G401.6 (cell line): ENCODE measurements at regions not wholly inside any gene's neighbourhood (a gene's known extent, or its start where the extent isn't known, plus 50 kb on each side); places are given as distances from the start of the nearest gene placed in this dataset.
"Not testable (repeated sequence)": the region's sequence is repeated elsewhere in the genome, so short reads cannot be mapped to it uniquely, and the experiment has no call there.

ENCODE experiments used
- FAIRE-seq: peaks from 2 replicates; lab custom pipeline; 2012; peaks lifted over from hg19 to GRCh38; lab: Jason Lieb, UNC

DNA sequence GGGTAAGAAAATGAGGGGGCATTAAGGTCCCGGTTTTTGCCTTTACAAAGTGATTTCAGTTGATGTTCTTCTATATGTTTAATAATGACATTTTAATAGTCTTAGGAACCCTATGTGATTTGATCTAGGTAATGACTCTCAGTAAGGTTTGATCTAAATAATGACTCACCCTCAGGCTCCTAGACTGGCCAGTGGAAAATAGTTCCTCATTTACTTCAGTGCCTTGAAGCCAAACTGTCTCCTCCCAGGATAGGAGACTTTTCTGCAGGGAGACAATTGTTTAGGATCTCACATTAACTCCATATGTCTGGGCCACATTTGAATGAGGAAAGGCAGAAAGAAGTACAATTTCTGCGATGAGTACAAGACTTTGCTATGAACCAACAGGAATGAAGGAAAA is 1331.9 kb downstream of the XPNPEP1 start:
- FAIRE-seq: no peak

DNA sequence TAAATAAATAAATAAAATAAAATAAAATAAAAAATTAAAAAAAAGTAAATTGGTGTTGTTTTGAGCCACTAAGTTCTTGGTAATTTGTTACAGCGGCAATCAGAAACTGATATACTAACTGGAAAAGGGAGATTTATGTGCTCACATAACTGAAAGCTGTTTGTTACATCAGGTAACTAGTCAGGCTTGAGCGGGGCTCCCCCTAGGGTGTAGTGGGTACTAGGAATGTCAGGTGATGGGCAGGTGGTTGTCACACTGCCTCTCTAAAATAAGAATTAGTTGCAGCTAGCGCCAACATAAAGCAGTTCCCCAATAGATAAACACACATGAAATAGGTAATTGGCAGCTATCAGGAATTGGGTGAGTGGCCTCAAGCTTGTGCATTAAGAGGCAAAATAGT is 1336.9 kb downstream of the XPNPEP1 start:
- no peak for FAIRE-seq

DNA sequence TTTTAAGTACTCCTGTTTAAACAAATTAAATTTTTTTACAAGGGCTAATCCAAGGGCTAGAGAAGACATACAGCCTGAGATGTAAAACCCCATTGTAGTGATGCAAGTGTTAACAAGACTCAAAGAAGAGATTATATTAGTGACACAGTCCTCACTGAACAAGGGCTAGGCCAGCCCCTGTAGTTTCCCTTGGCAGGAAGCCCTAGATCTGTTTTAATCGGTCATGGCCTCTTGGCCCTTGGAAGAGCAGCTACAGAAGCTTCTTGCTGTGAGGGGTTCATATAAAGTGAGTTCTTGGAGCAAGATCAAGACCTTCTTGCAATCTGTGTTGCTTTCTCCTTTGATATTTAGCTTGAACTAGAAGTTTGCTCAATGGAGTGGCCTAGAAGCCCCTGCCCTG is 1339.4 kb downstream of the XPNPEP1 start:
- peak; percentile 88 for FAIRE-seq

DNA sequence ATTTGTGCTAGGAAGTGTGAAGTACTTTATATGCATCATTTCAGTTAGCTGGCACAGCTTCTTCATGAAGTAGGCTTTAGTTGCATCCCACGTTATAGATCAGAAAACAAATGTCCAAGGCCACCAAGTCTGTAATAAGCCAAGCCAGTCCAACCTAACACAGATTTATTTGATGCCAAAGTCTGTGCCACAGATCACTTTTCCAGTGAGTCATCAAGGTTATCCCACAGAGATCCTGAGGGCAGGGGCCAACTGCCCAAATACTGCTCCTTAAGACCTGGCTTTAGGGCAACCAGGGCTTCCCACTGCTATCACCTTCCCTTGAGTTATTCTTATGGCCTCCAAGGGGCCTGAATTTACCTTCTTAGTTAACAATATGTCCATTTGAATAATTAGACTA is 1340.4 kb downstream of the XPNPEP1 start:
- FAIRE-seq: no peak

DNA sequence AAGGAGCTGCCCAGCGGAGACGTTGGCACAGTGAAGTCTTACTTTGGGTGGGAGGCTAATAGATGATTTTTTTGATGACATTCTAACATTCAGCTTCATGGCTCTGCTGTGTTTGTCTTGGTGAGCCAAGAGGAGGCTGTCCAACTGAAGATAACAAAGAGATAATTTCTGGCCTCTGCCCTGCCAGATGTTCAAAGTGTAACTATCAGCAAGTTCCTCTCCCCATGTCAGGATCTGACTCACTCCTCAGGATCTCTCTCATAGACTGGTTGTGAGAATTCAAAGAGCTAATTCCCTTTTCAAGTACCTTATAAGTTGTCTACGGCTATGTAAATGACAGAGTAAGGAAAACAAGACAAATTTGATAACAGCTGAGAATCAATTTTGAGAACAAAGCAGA is 1340.9 kb downstream of the XPNPEP1 start:
- no peak for FAIRE-seq

DNA sequence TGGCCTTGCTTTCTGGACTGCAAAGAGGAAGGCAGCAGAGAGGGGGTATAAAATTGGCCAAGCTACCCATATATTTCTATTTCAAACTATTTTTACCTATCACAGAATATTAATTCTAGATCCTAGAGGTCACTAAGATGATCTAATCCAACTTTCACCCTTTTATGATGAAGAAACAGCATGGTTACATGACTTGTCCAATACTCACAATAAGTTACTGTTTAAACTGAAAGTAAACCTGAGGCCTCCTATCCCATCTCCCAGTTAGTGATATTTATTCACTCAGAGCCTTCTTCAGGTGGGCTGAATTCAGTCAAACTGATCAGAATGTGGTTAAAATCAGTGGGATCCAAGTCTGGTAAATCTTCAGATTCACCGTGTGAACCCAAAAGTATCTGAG is 1345.1 kb downstream of the XPNPEP1 start:
- FAIRE-seq: no peak

DNA sequence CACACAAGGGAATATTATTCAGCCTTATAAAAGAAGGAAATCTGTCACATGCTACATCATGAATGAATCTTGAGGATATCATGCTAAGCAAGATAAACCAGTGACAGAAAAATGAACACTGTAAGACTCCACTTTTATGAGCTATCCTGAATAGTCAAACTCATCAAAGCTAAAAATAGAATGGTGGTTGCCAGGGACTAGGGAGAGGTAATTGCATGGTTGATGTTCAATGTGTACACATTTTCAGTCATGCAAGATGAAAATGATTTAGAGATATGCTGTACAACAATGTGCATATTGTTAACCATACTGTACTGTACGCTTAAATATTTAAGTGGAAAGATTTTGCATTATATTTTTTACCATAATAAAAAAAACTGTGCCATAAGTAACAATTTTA is 1349.1 kb downstream of the XPNPEP1 start:
- FAIRE-seq: no peak

DNA sequence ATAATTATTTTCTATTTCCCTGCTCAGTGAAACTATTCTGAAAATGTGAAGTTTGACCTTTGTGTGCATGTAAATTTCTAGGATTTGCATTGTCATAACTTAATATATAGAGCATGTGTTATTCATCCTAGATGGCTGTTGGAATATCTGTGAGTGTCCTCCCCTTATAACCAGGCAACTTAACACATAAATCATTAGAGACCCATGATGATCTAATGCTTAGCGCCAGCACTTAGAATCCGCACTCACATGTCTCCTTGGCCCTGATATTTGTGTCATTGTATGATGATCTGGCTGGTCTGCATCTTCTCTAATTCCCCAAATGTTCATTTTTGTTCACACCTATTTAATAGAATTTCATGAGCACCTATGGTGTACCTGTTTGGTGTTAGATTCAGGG is 1354.5 kb downstream of the XPNPEP1 start:
- no peak for FAIRE-seq

DNA sequence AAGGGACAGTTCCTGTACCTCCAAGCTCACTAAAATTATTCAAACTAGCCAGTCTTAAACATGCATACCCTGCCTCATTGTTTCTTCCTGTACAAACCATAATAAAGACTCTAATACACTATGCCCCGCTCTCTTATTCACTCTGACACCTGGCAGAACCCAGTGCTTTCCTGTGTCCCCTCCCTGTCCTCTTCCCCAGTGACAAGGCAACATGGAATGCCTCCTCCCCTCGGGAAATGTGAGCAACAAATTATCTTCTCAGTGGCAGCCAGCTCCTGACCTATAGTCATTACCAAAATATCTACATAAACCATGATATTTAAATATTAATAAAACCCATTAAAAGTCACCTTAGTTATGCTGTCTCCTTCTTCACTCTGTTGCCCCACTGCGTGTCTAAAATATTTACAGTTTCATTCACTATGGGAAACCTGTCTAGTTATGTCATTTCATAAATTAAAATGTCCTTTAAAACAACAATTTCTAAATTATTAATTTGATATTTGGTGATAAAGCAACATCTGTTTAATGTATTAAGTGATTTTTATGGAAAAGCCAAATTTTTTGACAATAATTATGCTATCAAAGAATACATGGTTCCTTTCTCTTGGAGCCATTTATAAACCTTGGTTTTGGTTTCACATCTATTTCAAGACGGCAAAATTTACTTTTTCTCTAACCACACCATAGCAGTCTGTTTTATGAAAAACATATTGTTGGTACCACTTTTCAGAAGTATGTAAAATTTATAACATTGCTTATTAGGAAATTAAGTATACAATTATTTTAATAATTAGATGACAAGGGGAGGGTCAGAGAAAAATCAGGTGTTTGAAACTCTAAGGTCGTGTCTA is 1355.2 kb downstream of the XPNPEP1 start:
- FAIRE-seq: no peak

DNA sequence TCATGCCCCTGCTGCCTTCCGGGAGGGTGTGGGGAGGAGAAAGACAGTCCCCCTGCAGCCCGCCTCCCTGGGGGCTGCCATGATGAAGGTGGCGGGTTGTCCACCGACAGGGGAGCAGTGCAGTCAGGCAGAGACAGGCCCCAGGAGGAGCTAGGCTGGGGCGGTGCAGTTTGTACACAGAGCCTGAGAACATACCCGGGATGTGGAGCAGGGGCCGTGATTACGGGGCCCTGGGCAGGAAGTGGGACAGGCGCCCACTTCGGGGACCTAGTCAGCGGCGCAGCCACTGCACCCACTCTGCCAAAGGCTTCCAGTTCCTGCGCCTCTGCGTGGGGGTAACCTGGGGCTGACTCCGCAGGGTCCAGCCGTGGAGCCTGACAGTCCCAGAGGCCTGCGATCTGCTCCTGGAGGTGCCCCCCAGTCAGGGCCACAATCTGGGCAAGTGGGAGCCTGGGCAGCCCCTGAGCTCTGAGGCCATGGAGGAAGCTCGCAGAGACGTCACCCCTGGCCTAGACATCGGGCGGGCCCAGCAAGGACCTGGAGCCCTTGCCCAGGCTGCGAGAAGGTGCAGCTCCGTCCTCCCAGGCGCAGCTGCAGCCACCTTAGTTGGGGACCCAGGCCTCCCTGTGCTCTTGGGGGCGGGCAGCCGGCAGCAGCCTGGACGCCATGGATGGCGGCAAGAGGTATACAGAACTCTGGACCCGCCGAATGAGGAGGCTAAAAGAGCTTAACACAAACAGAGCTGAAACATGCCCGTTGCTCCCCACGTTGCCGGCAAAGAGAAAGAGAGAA is 1356.8 kb downstream of the XPNPEP1 start:
- FAIRE-seq: no peak

DNA sequence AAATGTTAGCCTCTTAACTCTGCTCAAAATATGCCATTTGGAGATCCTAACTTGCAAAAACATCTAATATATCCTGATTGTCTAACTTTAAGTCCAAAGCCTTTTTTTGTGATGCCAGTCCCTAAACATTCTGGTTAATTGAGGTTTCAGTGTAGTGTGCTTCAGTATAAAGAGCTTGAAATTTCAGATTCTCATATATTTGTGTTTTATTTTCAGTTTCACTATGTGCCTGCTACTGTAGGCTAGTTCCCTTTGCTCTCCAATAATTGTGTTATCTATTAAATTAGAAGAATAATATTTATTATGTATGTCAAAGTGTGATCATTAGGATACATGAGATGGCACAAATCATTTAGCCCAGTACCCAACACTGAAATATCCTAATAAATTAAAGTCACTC is 1361.2 kb downstream of the XPNPEP1 start:
- FAIRE-seq: no peak

DNA sequence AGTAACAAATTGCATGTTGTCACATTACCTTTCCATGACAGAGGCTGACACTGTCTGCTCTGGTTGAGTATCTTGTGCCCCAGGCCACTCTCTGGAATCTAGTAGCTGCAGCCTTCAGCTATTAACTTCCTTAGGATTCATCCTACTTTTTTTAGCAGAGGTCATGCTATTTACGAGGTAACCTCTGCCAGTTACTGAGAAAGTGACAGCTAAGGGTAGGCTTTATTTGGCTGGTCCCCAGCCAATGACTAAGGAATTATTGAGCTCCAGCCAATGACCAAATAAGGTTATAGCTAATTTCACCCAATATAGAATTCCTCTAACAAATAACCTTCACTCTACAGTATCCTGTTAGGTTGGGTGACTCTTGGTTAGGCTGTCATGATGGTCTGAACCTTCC is 1361.7 kb downstream of the XPNPEP1 start:
- no peak for FAIRE-seq

DNA sequence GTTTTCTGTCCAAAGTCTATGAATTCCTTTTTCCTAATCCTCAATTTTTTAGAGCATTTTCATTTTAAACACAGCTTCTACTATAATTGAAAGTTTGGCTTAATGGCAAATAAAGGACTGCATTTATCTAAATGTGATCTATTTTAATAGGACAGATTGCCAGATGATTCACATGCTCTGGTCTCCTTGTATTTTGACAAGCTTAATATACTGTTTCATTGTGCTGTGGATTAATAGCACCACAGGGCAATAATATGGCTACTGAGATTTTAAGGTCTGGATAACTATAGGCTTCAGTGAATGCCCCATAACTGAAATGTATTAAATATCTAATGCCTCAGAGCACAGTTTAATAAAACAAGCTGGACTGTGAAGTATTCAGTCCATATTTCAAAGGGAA is 1362.8 kb downstream of the XPNPEP1 start:
- FAIRE-seq: no peak

DNA sequence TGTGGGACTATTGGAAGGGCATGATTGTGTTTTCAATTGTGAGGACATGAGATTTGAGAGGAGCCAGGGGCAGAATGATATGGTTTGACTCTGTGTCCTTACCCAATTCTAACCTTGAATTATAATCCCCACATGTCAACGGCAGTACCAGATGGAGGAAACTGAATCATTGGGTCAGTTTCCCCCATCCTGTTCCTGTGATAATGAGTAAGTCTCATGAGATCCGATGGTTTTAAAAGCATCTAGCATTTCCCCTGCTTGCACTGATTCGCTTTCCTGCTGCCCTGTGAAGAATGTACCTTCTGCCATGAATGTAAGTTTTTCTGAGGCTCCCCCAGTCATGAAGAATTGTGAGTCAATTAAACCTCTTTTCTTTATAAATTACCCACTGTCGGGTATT is 1367.1 kb downstream of the XPNPEP1 start:
- no peak for FAIRE-seq

DNA sequence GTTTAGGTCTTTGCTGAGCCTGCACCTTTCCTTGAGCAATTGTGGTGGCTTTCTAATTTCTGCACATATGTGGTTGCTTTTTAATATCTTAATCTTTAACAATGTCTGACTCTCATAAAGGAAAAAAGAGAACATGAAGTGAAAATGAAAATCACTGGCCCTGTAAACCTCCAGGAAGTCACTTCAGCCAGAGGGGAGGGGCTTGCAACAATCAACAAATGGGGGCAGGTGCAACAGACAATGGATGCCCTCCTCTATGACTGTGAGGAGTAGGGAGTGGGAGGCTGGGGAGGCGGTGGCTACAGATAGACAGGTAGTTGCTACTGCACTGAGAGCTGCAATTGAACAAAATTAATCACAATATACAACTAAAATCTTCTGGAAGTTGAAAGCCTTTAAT is 1377.4 kb downstream of the XPNPEP1 start:
- FAIRE-seq: no peak

DNA sequence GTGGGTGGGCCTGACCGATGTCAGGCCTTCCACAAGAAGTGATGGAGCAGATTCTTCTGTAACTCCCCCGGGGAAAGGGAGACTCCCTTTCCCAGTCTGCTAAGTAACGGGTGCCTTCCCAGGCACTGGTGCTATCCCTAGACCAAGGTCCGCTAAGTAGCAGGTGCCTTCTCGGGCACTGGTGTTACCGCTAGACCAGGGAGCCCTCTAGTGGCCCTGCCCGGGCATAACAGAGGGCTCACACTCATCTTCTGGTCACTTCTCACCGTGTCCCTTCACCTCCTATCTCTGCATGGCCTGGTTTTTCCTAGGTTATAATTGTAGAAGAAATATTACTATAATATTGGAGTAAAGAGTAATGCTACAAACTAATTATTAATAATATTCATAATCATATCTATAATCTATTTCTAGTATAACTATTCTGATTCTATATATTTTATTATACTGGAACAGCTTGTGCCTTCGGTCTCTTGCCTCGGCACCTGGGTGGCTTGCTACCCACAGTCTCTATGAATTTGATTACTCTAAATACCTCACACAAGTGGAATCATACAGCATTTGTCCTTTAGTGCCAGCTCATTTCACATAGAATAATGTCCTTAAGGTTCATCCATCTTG is 1378.7 kb downstream of the XPNPEP1 start:
- FAIRE-seq: peak; percentile 92

DNA sequence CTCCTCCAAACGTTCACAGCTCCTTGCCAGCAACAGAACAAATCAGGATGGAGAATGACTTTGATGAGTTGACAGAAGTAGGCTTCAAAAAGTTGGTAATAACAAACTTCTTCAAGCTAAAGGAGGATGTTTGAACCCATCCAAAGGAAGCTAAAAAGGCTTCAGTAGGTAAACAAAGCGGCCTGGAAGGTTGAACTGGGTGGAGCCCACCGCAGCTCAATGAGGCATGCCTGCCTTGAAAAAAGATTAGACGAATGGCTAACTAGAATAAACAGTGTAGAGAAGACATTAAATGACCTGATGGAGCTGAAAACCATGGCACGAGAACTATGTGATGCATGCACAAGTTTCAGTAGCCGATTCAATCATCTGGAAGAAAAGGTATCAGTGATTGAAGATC is 1369.0 kb upstream of the SORCS1 start:
- FAIRE-seq: not testable (repeated sequence)

DNA sequence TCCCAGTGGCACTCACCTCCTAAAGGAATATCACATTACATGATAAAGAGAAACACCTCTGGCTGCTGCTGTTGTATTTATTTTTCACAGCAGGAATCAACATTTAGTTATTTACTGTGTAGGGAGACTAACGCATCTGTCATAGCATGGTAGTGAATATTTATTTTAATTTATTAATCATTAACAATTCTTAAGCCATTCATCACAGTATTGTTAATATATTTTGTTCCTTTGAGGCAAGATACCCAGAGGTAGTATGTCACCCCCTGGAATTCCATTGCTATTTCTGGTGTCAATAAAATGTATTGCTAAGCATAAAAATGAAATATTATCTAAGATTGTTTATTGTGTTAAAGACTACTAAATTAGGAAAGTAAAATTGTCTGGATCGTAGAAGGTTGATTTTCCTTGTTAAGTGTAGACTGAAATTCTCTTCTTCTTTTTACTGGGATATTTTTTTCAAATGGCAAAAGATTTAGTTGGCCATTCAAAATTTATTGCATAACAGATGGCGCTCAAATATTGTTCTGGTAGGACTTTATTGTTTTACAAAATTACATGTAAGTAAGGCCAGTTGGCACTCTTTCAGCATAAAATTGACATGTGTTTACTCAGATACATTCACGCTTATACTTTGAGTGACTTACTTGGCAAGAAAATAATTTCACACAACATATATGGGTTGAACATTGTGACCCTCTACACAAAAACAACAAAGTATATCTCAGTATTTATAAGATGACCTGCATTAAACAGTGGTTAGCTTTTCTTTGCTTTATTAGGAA is 1358.7 kb upstream of the SORCS1 start:
- no peak for FAIRE-seq

DNA sequence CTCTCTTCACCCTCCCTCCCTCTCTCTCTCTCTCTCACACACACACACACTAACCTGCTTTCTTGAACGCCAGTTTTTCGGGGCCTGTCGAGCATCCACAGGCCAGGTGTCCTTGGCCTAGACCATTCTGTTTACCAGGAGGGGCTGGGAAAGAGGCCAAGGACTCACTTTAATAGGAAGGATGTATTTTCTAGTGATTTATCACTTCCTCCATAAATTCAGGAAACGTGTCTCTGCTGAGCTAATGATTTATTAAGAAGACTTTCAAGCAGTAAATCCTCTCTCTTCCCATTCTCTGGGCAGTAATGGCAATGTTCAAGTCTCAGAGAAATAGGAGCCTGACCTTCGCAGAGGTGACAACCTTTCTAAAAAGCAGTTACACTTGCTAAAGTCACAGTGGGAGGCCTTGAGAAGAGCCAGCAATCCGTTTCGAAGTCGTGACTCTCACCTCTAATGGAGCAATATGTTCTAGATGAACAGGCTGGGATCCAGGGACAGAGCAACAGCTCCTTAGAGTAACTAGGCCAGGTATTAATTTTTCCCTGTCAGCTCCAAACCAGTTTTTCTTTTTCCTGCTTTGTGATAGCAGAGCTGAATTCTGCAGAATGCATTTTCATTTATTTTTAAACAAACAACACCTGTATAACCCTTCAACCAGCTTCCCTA is 1357.5 kb upstream of the SORCS1 start:
- FAIRE-seq: no peak

DNA sequence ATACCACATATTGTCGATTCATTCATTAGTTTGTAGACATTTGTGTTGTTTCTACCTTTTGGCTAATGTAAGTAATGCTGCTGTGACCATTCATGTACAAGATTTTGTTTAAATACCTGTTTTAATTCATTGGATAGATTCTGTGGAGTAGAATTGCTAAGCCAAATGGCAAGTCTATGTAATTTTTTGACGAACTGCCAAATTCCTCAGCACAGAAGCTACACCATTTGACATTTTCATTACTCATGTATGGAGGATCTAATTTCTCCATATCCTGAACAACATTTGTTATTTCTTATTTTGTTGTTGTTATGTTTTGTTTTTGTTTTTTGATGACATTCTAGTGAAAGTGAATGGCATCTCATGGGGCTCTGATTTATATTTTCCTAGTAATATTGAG is 1351.3 kb upstream of the SORCS1 start:
- no peak for FAIRE-seq

DNA sequence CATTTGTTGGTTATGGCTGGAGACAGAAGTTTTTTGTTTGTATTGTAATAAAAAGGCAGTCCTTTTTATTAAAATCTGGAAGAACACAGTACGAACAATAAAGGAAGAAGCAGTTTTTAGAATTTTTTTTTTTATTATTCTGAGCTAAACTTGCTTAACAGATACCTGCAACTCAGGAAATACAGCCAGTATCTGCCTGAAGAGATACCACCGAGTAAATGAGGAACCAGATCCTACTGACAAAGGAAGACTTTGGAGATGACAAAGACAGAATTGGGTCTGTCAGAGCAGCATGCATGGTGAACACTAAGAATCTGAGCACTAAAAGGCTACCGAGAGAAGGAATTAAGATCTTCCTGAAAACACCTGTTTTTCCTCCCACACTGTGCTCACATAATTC is 1335.9 kb upstream of the SORCS1 start:
- FAIRE-seq: no peak

DNA sequence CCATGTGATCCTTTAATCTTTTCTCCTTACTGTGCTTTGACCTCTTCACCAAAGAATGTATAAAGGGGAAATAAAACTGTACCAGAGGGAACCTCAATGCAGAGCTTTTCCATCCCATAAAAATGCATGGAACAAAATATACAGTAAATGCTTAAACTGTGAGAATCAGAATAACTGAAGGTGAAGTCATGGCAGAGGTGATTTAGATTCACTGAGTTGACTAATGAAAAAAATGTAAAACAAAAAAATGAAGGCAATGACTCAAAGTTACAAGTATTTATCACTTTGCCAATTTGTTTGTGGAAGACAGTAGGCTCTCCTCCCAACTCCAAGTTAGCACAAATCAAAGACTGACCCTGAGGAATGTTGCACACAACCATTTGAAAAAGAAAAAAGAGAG is 1331.6 kb upstream of the SORCS1 start:
- no peak for FAIRE-seq
